HCT116 (cell line): ENCODE measurements at regions not wholly inside any gene's neighbourhood (a gene's known extent, or its start where the extent isn't known, plus 50 kb on each side); places are given as distances from the start of the nearest gene placed in this dataset.

Experiments used
- ATAC-seq: fragments of 200-7000 bp; cut with Tn5 transposase; 2 replicates; pipeline ENCODE4 v1.9.1; 2020; ENCODE audit warnings: mild to moderate bottlenecking, moderate library complexity
- BruUV-seq: library from RNA; stranded (reverse); fragments of 400-500 nt; replicated peaks from 2 replicates; lab custom pipeline; 2021; lab: Mats Ljungman, UMichigan
- CTCF ChIA-PET: fragments of 300-600 bp; sonication (Branson Sonifier 250); formaldehyde crosslinking; loops from one replicate; lab custom pipeline; 2021; ENCODE audit warnings: antibody characterized with exemption; lab: Charles Lee
- POLR2A ChIA-PET: fragments of 300-600, 350-600 bp; sonication (Branson Sonifier 250); formaldehyde crosslinking; loops from one replicate; lab custom pipeline; 2021; ENCODE audit warnings: antibody characterized with exemption; lab: Charles Lee
- RAD21 ChIA-PET, 2 experiments: fragments of 300-600 bp; sonication (Branson Sonifier 250); formaldehyde crosslinking; loops; one replicate each; lab custom pipeline; 2023; ENCODE audit warnings: low total read pairs in 2 of 2; ENCODE audit not compliant: uncharacterized antibody in 2 of 2, unreplicated experiment in 2 of 2, low non-redundant PET in 1 of 2; lab: Charles Lee
- DNase-seq: peaks from one replicate; pipeline ENCODE4 v3.0.0-alpha.2; 2010; ENCODE audit warnings: low read depth, low spot score
- H2AFZ ChIP-seq: fragments of 200-600 bp; shearing (Covaris generic), sonication (generic); 2 replicates; pipeline ENCODE4 v1.6.1; 2017; ENCODE audit warnings: low read depth, mixed run types, mixed read lengths, antibody characterized with exemption, low read length; ENCODE audit not compliant: poor library complexity, severe bottlenecking
- H3K27ac ChIP-seq: 2 replicates; pipeline ENCODE4 v1.5.1; 2012; ENCODE audit warnings: low read depth, low read length
- H3K27me3 ChIP-seq: fragments of 200-600 bp; sonication (generic); 2 replicates; pipeline ENCODE4 v1.6.1; 2016; ENCODE audit warnings: mixed run types, low read length, mixed read lengths; ENCODE audit not compliant: insufficient read depth
- H3K36me3 ChIP-seq, 2 experiments: fragments of 200-500 bp in 1 of 2; fragments of 200-600 bp in 1 of 2; sonication (Bioruptor generic) in 1 of 2; sonication (generic) in 1 of 2; 2 replicates each; pipeline versions ENCODE4 v1.5.1 to v1.6.1; 2014 to 2016; ENCODE audit warnings: low read length in 2 of 2, inconsistent platforms in 1 of 2, mixed read lengths in 1 of 2, mixed run types in 1 of 2; ENCODE audit not compliant: insufficient read depth in 2 of 2, control insufficient read depth in 1 of 2
- H3K4me1 ChIP-seq, 2 experiments: fragments of 200-600 bp in 1 of 2; sonication (generic) in 1 of 2; 2 replicates each; pipeline versions ENCODE4 v1.5.1 to v1.6.1; 2012 to 2017; ENCODE audit warnings: low read length in 2 of 2, inconsistent platforms in 1 of 2, mild to moderate bottlenecking in 1 of 2, mixed read lengths in 1 of 2, mixed run types in 1 of 2, moderate library complexity in 1 of 2; ENCODE audit not compliant: insufficient read depth in 2 of 2, control insufficient read depth in 1 of 2
- H3K4me2 ChIP-seq: fragments of 200-600 bp; sonication (generic); 2 replicates; pipeline ENCODE4 v1.6.1; 2017; ENCODE audit warnings: mixed run types, low read length, mixed read lengths
- H3K4me3 ChIP-seq, 2 experiments: fragments of 200-600 bp in 1 of 2; sonication (generic) in 1 of 2; replicated peaks in 1 of 2; 2 replicates each; pipeline ENCODE4 v1.5.1; 2011 to 2016; ENCODE audit warnings: low read length in 2 of 2, control low read depth in 1 of 2, low read depth in 1 of 2, mild to moderate bottlenecking in 1 of 2, mixed read lengths in 1 of 2, mixed run types in 1 of 2
- H3K79me2 ChIP-seq: fragments of 200-600 bp; sonication (generic); 2 replicates; pipeline ENCODE4 v1.6.1; 2017; ENCODE audit warnings: mild to moderate bottlenecking, mixed run types, low read length, moderate library complexity, mixed read lengths; ENCODE audit not compliant: insufficient read depth
- H3K9ac ChIP-seq: fragments of 200-600 bp; sonication (generic); 2 replicates; pipeline ENCODE4 v1.6.1; 2016; ENCODE audit warnings: low read length, mixed read lengths
- H3K9me2 ChIP-seq: fragments of 200-600 bp; sonication (generic), shearing (Covaris generic); 2 replicates; pipeline ENCODE4 v1.6.1; 2017; ENCODE audit warnings: mixed run types, mild to moderate bottlenecking, moderate library complexity; ENCODE audit not compliant: insufficient read depth
- H3K9me3 ChIP-seq, 2 experiments: fragments of 200-500 bp in 1 of 2; fragments of 200-600 bp in 1 of 2; sonication (Bioruptor generic) in 1 of 2; sonication (generic) in 1 of 2; 2 replicates each; pipeline ENCODE4 v1.6.1; 2014 to 2017; ENCODE audit warnings: low read length in 2 of 2, mixed read lengths in 2 of 2, inconsistent platforms in 1 of 2, low read depth in 1 of 2, mild to moderate bottlenecking in 1 of 2, mixed run types in 1 of 2, moderate library complexity in 1 of 2; ENCODE audit not compliant: control insufficient read depth in 1 of 2, insufficient read depth in 1 of 2
- H4K20me1 ChIP-seq: fragments of 200-600 bp; sonication (generic), shearing (Covaris generic); 2 replicates; pipeline ENCODE4 v1.6.1; 2017; ENCODE audit warnings: mixed run types, mild to moderate bottlenecking, moderate library complexity; ENCODE audit not compliant: insufficient read depth
- CBX3 ChIP-seq: IDR thresholded peaks from 2 replicates; pipeline ENCODE4 v1.6.1; 2012; ENCODE audit warnings: low read depth
- CEBPB ChIP-seq: IDR thresholded peaks from 2 replicates; pipeline ENCODE4 v1.6.1; 2012; ENCODE audit warnings: low read depth
- CTCF ChIP-seq, 3 experiments: fragments of 200-600 bp in 1 of 3; sonication (generic) in 1 of 3; IDR thresholded peaks in 2 of 3; conservative IDR thresholded peaks in 1 of 3; 2 replicates each; pipeline ENCODE4 v1.5.1; 2012 to 2017; ENCODE audit warnings: low read depth in 2 of 3, low read length in 2 of 3, antibody characterized with exemption in 1 of 3, borderline replicate concordance in 1 of 3, control low read depth in 1 of 3, mild to moderate bottlenecking in 1 of 3, mixed read lengths in 1 of 3, mixed run types in 1 of 3, moderate library complexity in 1 of 3; ENCODE audit not compliant: insufficient read depth in 1 of 3
- EGR1 ChIP-seq: IDR thresholded peaks from 2 replicates; pipeline ENCODE4 v1.6.1; 2012; ENCODE audit warnings: low read depth
- ELF1 ChIP-seq: IDR thresholded peaks from 2 replicates; pipeline ENCODE4 v1.6.1; 2012; ENCODE audit warnings: low read depth, borderline replicate concordance
- EZH2 ChIP-seq: fragments of 200-600 bp; sonication (generic); IDR thresholded peaks from 2 replicates; pipeline ENCODE4 v1.6.1; 2017; ENCODE audit warnings: antibody characterized with exemption, mixed run types
- RAD21 ChIP-seq: IDR thresholded peaks from 2 replicates; pipeline ENCODE4 v1.6.1; 2012; ENCODE audit warnings: low read depth, mild to moderate bottlenecking
- SP1 ChIP-seq: IDR thresholded peaks from 2 replicates; pipeline ENCODE4 v1.6.1; 2012; ENCODE audit warnings: low read depth
- SRF ChIP-seq: IDR thresholded peaks from 2 replicates; pipeline ENCODE4 v1.6.1; 2012; ENCODE audit warnings: low read depth
- TCF7L2 ChIP-seq: IDR thresholded peaks from 2 replicates; pipeline ENCODE4 v1.7.0; 2011; ENCODE audit warnings: borderline replicate concordance, inconsistent platforms; ENCODE audit not compliant: insufficient read depth, insufficient read length; ENCODE audit errors: extremely low read depth
- YY1 ChIP-seq: IDR thresholded peaks from 2 replicates; pipeline ENCODE4 v1.6.1; 2011; ENCODE audit warnings: low read length, low read depth, moderate library complexity, mild to moderate bottlenecking; ENCODE audit not compliant: insufficient replicate concordance; ENCODE audit errors: extremely low read depth
- ZBTB33 ChIP-seq: IDR thresholded peaks from 2 replicates; pipeline ENCODE4 v1.6.1; 2011; ENCODE audit warnings: mild to moderate bottlenecking, low read length, moderate library complexity; ENCODE audit not compliant: insufficient replicate concordance; ENCODE audit errors: extremely low read depth
- ZFX ChIP-seq: fragments of 450-650 bp; IDR thresholded peaks from 2 replicates; pipeline ENCODE4 v1.6.1; 2017
- ZNF274 ChIP-seq: fragments of 200-500 bp; sonication (Bioruptor generic); IDR thresholded peaks from 2 replicates; pipeline ENCODE4 v1.6.1; 2014; ENCODE audit warnings: mild to moderate bottlenecking, low read depth, low read length, inconsistent platforms
- intact Hi-C: fragments of 100-400 bp; cut with micrococcal nuclease; formaldehyde crosslinking; loops from 2 replicates; pipeline ENCODE4 v1.10.0; 2022
- TF ChIP-seq, protein P1 (sequence below): IDR thresholded peaks from 2 replicates; pipeline ENCODE4 v1.6.1; 2012

GRCh38 chr6:68094070-68094469, 541.0 kb upstream of the ADGRB3 start:
- BruUV-seq: no TSS peak
- no peaks in the 10 kb centered on the region for H3K27me3 ChIP-seq
- ATAC-seq (no peak), DNase-seq (no peak)
- H3K9ac ChIP-seq: no peak overlapping the region
- no peaks in the 10 kb centered on the region for H3K9me2 ChIP-seq
- no peaks in the 10 kb centered on the region for H3K79me2 ChIP-seq
- ChIA-PET RAD21 (no interaction called here), CTCF (no interaction called here), POLR2A (no interaction called here)
- intact Hi-C loops: no loop called here
- H3K4me1 ChIP-seq: no peaks in the 10 kb centered on the region
- H3K4me3 ChIP-seq: no peak overlapping the region
- no peak overlapping the region for H3K27ac ChIP-seq
- H2AFZ ChIP-seq: no peak overlapping the region
- TF ChIP-seq SP1 (no peak), CEBPB (no peak), SRF (no peak), ELF1 (no peak), ZFX (no peak), EGR1 (no peak), CBX3 (no peak)
- TF ChIP-seq, protein P1, sequence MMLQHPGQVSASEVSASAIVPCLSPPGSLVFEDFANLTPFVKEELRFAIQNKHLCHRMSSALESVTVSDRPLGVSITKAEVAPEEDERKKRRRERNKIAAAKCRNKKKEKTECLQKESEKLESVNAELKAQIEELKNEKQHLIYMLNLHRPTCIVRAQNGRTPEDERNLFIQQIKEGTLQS: no peak
- H3K36me3 ChIP-seq: no peaks in the 10 kb centered on the region
- H4K20me1 ChIP-seq: no peaks in the 10 kb centered on the region
- H3K4me2 ChIP-seq: no peak overlapping the region
- H3K9me3 ChIP-seq: peaks cover 6 to 15% of the 10 kb centered on the region in 2 experiments; a peak in 3 of 4 replicates

- ATAC-seq (no peak), DNase-seq (no peak)
- H3K9me2 ChIP-seq: no peaks in the 10 kb centered on the region
- CTCF ChIA-PET: no interaction called here
- H3K4me1 ChIP-seq: no peaks in the 10 kb centered on the region
- no peak overlapping the region for H2AFZ ChIP-seq
- RAD21 ChIA-PET: no interaction called here
- intact Hi-C loops: no loop called here
- no peaks in the 10 kb centered on the region for H3K36me3 ChIP-seq
- no peak overlapping the region for H3K27ac ChIP-seq
- no peaks in the 10 kb centered on the region for H4K20me1 ChIP-seq
- no peak overlapping the region for H3K4me2 ChIP-seq
- peaks cover 12 to 19% of the 10 kb centered on the region in 2 experiments; a peak in 2 of 4 replicates for H3K9me3 ChIP-seq
- no TSS peak for BruUV-seq
- H3K9ac ChIP-seq: no peak overlapping the region
- H3K27me3 ChIP-seq: no peaks in the 10 kb centered on the region
- POLR2A ChIA-PET: no interaction called here
- H3K79me2 ChIP-seq: no peaks in the 10 kb centered on the region
- no peak overlapping the region for H3K4me3 ChIP-seq
- TF ChIP-seq ZFX (no peak), SP1 (no peak), ELF1 (no peak), ZBTB33 (no peak), CEBPB (no peak), TCF7L2 (no peak), YY1 (no peak), EGR1 (no peak), CTCF (IDR thresholded peaks at IDR 0.05 in 2 of 3, conservative IDR thresholded peaks at IDR 0.05 in 1 of 3; ENCODE audit: borderline replicate concordance in 1 of 3, insufficient read depth in 1 of 3, low read depth in 2 of 3, low read length in 2 of 3) (no peak), RAD21 (no peak), ZNF274 (no peak), EZH2 (no peak)
- TF ChIP-seq, protein P1: no peak
Measured at GRCh38 chr6:68087399-68088133, 547.5 kb upstream of the ADGRB3 start.
